ENCODE measurements at regions not wholly inside any gene's neighbourhood (a gene's known extent, or its start where the extent isn't known, plus 50 kb on each side); places are given as distances from the start of the nearest gene placed in this dataset.

DNA sequence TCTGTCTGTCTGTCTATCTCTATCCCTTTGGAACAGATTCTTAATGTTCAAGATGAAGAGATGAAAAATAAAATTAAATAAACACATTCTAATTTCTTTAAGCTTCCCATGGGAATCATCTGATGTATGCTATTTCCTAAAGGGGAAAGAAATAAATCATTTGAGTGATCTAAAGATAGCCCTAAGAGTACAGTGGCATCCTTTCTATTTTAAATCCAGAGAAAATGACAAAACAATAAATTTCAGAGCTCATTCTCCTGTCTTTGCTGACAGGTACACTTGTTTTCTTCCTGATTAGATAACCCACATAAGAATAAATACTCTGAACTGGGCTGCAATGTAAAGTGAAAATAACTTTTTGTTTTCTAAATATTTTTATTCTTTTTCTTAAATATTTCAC, 550.4 kb downstream of the JRKL start:
- TF ChIP-seq, protein P1, sequence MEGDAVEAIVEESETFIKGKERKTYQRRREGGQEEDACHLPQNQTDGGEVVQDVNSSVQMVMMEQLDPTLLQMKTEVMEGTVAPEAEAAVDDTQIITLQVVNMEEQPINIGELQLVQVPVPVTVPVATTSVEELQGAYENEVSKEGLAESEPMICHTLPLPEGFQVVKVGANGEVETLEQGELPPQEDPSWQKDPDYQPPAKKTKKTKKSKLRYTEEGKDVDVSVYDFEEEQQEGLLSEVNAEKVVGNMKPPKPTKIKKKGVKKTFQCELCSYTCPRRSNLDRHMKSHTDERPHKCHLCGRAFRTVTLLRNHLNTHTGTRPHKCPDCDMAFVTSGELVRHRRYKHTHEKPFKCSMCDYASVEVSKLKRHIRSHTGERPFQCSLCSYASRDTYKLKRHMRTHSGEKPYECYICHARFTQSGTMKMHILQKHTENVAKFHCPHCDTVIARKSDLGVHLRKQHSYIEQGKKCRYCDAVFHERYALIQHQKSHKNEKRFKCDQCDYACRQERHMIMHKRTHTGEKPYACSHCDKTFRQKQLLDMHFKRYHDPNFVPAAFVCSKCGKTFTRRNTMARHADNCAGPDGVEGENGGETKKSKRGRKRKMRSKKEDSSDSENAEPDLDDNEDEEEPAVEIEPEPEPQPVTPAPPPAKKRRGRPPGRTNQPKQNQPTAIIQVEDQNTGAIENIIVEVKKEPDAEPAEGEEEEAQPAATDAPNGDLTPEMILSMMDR (IDR thresholded peaks at IDR 0.05): no peak
- TF ChIP-seq POLR2A (IDR thresholded peaks at IDR 0.05) (no peak), EP300 (IDR thresholded peaks at IDR 0.05) (no peak)
